NB4 (cell line): ENCODE measurements at regions not wholly inside any gene's neighbourhood (a gene's known extent, or its start where the extent isn't known, plus 50 kb on each side); places are given as distances from the start of the nearest gene placed in this dataset.

ENCODE experiments used
- DNase-seq: peaks from one replicate; pipeline ENCODE4 v3.0.0; 2010; ENCODE audit warnings: low read depth
- H3K4me3 ChIP-seq: one replicate; pipeline ENCODE4 v1.5.1; 2011; ENCODE audit warnings: mild to moderate bottlenecking, low read depth, low read length, moderate library complexity
- CTCF ChIP-seq: IDR thresholded peaks from one replicate; pipeline ENCODE4 v1.5.1; 2012; ENCODE audit warnings: low read depth, low read length
- MAX ChIP-seq: IDR thresholded peaks from 2 replicates; pipeline ENCODE4 v1.6.1; 2011; ENCODE audit warnings: low read depth, low read length
- MYC ChIP-seq: IDR thresholded peaks from 2 replicates; pipeline ENCODE4 v1.6.1; 2011; ENCODE audit warnings: low read depth, low read length
- POLR2A ChIP-seq: IDR thresholded peaks from 2 replicates; pipeline ENCODE4 v1.6.1; 2011; ENCODE audit warnings: mild to moderate bottlenecking; ENCODE audit not compliant: insufficient read length; ENCODE audit errors: extremely low read depth

DNA sequence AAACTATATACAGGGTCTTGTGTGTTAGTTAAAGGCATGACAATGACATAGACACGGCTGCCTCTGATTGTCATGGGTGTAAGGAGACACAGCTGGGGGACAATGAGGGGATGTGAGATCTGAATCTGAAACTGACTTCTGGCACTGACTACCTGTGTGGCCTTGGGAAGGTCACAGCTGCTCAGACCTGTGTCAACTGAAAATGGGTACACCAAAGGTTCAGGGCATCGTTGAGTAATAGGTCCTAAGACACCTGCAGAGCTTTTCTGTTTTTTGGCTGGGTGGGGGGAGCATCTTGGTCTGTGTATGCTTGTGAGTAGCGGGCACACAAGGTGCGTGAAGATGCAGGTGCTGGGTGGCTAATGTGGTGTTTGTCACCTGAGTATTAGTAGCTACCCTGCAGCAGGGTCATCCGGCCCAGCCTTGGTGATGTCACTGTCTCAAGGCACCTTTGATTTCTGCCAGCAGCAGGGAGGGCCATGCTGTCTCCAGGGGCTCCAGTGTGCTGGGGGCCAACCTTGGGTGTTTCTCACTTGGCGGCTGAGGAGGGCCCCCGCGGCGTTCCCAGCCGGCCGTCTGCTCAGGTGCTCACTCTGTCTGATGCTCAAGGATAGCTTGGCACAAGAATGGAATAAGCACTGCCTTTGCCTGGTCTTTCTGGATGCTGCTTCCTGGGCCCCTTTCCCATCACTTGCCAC, 53.1 kb upstream of the HS6ST1 start:
- DNase-seq, result no peak

DNA sequence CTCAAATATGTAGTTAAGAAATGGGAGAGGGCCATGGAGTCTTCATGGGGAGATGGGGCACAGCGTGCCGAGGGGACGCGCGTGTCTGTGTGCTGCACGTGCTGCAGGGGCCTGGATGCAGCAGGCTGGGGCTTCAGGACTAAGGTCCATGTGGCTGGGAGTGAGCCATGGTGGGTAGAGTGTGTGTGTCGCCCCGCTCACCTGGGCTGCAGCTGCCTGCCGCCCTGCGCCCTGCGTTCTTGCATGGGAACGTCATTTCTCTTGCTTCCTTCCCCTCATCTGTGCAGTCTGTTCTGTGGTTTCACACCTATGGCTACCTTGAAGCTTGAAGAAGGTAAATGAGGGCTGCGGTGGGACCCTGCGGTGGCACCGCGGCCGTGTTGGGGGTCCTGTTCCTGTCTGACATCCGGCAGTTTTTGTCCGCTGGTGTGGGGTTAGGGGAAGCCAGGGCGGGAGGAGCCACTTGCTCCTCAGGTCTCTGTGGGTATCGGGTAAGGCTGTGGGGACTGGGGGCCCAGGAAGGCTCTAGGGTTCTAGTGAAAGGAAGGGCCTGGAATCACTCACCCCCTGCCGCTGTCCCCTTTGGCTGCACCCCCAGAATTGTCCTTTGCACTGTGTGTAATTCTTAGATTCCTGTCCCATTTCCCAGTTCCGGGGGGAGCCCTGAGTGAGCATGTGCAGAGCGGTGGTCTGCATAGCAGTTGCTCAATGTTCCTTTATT, 54.1 kb upstream of the HS6ST1 start:
- TF ChIP-seq CTCF (no peak), MYC (no peak), MAX (no peak), POLR2A (no peak)
- DNase-seq, result no peak
- H3K4me3 ChIP-seq, result no peak overlapping the region

More for the DNA sequence above, 53.1 kb upstream of the HS6ST1 start:
- H3K4me3 ChIP-seq, result no peak overlapping the region
- TF ChIP-seq POLR2A, result no peak
- no peak for TF ChIP-seq MAX
- TF ChIP-seq CTCF, result no peak
- TF ChIP-seq MYC, result no peak

GRCh38 chr2:128373451-128374000, 54.9 kb upstream of the HS6ST1 start:
- TF ChIP-seq CTCF, result no peak
- TF ChIP-seq MAX, result no peak
- TF ChIP-seq POLR2A, result no peak
- TF ChIP-seq MYC, result no peak
- H3K4me3 ChIP-seq, result no peak overlapping the region
- no peak for DNase-seq

GRCh38 chr2:128374001-128374710, 55.5 kb upstream of the HS6ST1 start:
- no peak overlapping the region for H3K4me3 ChIP-seq
- DNase-seq, result no peak
- no peak for TF ChIP-seq MYC
- TF ChIP-seq MAX, result no peak
- no peak for TF ChIP-seq POLR2A
- TF ChIP-seq CTCF, result no peak

GRCh38 chr2:128374711-128375413, 56.2 kb upstream of the HS6ST1 start:
- no peak overlapping the region for H3K4me3 ChIP-seq
- TF ChIP-seq MYC (no peak), CTCF (no peak), POLR2A (no peak), MAX (no peak)
- DNase-seq, result no peak
